Pancreas (tissue), 10 donors: ENCODE measurements at regions not wholly inside any gene's neighbourhood (a gene's known extent, or its start where the extent isn't known, plus 50 kb on each side); places are given as distances from the start of the nearest gene placed in this dataset.

Experiments used
- ATAC-seq, 4 donors: fragments of 200-7000 bp; cut with Tn5 transposase; one replicate each; pipeline versions ENCODE4 v1.8.0 to v1.9.1; 2020; ENCODE audit warnings: mild to moderate bottlenecking in 4 of 4, moderate library complexity in 4 of 4
- DNase-seq, 6 donors: peaks; one replicate each; pipeline ENCODE4 v3.0.0-alpha.2; 2020
- FAIRE-seq: peaks from 2 replicates; lab custom pipeline; 2012; peaks lifted over from hg19 to GRCh38; lab: Jason Lieb, UNC
- H3K27ac ChIP-seq, 4 donors: fragments of 200-600 bp; sonication (generic); 1 replicate in 3 of 4; 2 replicates in 1 of 4; pipeline versions ENCODE4 v1.5.0 to v1.8.0; 2020
- H3K27me3 ChIP-seq, 4 donors: fragments of 200-600 bp; one replicate each; pipeline ENCODE4 v1.8.0; 2021
- H3K36me3 ChIP-seq, 3 donors: fragments of 200-600 bp; sonication (generic) in 1 of 3; one replicate each; pipeline versions ENCODE4 v1.5.0 to v1.8.0; 2020 to 2021
- H3K4me1 ChIP-seq, 3 donors: fragments of 200-600 bp; one replicate each; pipeline ENCODE4 v1.8.0; 2021
- H3K4me3 ChIP-seq, 4 donors: fragments of 200-600 bp; sonication (generic) in 2 of 4; one replicate each; pipeline versions ENCODE4 v1.5.0 to v1.8.0; 2020 to 2021
- H3K9me3 ChIP-seq, 4 donors: fragments of 200-600 bp; one replicate each; pipeline ENCODE4 v1.8.0; 2021
- WGBS, 2 donors: extraction: QIAGEN DNeasy Blood & Tissue Kit; methylation state at CpG; one replicate each; pipeline ENCODE4 v1.1.7; 2013; 5-methylcytosine and 5-hydroxymethylcytosine counted together
- intact Hi-C, 3 donors: fragments of 100-400 bp; cut with DNase I; formaldehyde crosslinking; loops; one replicate each; pipeline versions ENCODE4 v1.11.1 to v1.14.2; 2022
- TF ChIP-seq, protein P1 (sequence below), 4 donors: fragments of 200-600 bp; sonication (generic) in 3 of 4; IDR thresholded peaks; one replicate each; pipeline versions ENCODE4 v1.5.0 to v1.8.0; 2021; ENCODE audit warnings: antibody characterized with exemption in 4 of 4
- donor health status: healthy with polysubstance abuse.
- donor health status: DM: no; HTN: no; CAD: no; lungs with moderate emphysema.
- donor health status: DM: no; HTN: no; CAD: no.
- donor health status: control.
- donor health status: control.
- donor health status: Bipolar disorder and iron deficiency.
- donor health status: DM: yes; HTN: yes; CAD: no.
- donor health status: DM: no; HTN: no; CAD: no.
- donor health status: DM: no; HTN: no; CAD: no.
- donor health status: DM: yes; HTN: yes; CAD: no.

- TF ChIP-seq, protein P1, sequence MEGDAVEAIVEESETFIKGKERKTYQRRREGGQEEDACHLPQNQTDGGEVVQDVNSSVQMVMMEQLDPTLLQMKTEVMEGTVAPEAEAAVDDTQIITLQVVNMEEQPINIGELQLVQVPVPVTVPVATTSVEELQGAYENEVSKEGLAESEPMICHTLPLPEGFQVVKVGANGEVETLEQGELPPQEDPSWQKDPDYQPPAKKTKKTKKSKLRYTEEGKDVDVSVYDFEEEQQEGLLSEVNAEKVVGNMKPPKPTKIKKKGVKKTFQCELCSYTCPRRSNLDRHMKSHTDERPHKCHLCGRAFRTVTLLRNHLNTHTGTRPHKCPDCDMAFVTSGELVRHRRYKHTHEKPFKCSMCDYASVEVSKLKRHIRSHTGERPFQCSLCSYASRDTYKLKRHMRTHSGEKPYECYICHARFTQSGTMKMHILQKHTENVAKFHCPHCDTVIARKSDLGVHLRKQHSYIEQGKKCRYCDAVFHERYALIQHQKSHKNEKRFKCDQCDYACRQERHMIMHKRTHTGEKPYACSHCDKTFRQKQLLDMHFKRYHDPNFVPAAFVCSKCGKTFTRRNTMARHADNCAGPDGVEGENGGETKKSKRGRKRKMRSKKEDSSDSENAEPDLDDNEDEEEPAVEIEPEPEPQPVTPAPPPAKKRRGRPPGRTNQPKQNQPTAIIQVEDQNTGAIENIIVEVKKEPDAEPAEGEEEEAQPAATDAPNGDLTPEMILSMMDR (IDR thresholded peaks at IDR 0.05) = no peak
- FAIRE-seq = no peak
- Histone ChIP-seq H3K27ac (no peak overlapping the region), H3K9me3 (no peaks in the 10 kb centered on the region), H3K27me3 (peaks cover 0 to 7% (median 0%) of the 10 kb centered on the region in 4 donors), H3K36me3 (no peaks in the 10 kb centered on the region), H3K4me1 (no peaks in the 10 kb centered on the region), H3K4me3 (no peak overlapping the region)
- ATAC-seq = no peak
- intact Hi-C loops = no loop called here
- 18 to 34% methylated on average over 4 of the region's 4 CpGs for WGBS, 2 donors
- no peak for DNase-seq
These were observed 641.0 kb upstream of the ARGLU1 start for GRCh38 chr13:107208889-107209288.

DNA sequence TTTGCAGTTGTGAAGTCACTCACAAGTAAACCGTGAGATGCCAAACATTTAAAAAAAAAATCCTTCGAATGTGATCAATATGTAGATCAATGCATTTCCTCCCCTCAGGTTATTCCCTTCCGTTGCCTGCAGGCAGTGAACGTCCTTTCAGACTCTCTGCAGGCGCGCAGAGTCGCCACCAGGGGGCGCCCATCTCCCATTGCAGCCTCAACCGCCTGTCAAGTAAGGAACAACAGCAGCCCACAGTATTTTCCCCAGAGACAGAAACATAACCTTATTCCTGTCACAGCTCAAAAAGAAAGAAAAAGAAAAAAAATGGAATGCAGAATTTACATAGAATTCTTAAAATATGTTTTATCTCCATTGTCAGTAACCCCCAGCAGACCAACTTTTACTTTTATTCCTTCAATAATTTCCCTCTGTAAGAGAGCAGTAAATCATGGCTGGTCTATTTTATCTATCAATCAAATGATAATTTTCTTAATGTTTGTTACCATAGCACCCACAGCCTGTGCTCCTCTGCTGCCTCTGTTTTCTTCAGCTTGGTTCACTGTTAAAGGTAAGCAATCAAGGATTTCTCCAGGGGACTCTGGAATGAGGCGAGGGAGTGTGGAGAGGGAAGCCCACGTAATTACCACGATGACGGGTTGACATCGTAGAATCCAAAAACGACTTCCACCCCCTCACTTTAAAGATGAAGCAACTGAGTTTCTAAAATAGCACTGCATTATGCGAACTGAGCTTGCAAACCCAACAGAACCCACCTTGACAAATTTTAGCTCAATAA lies 637.6 kb upstream of the ARGLU1 start:
- no peaks in the 10 kb centered on the region for H3K36me3 ChIP-seq
- peaks cover 0 to 7% (median 0%) of the 10 kb centered on the region in 4 donors for H3K27me3 ChIP-seq
- TF ChIP-seq, protein P1 (IDR thresholded peaks at IDR 0.05) = peak; percentile 89 to 100 (median 96)
- no peaks in the 10 kb centered on the region for H3K4me1 ChIP-seq
- peak; percentile 77 to 96 (median 92) for ATAC-seq
- no peak overlapping the region for H3K27ac ChIP-seq
- WGBS, 2 donors = 23 to 29% methylated on average over 16 of the region's 16 CpGs
- peak; percentile 60 for FAIRE-seq
- no peaks in the 10 kb centered on the region for H3K9me3 ChIP-seq
- intact Hi-C loops = no loop called here
- no peak overlapping the region for H3K4me3 ChIP-seq
- peak; percentile 25 to 87 (median 66) for DNase-seq

DNA sequence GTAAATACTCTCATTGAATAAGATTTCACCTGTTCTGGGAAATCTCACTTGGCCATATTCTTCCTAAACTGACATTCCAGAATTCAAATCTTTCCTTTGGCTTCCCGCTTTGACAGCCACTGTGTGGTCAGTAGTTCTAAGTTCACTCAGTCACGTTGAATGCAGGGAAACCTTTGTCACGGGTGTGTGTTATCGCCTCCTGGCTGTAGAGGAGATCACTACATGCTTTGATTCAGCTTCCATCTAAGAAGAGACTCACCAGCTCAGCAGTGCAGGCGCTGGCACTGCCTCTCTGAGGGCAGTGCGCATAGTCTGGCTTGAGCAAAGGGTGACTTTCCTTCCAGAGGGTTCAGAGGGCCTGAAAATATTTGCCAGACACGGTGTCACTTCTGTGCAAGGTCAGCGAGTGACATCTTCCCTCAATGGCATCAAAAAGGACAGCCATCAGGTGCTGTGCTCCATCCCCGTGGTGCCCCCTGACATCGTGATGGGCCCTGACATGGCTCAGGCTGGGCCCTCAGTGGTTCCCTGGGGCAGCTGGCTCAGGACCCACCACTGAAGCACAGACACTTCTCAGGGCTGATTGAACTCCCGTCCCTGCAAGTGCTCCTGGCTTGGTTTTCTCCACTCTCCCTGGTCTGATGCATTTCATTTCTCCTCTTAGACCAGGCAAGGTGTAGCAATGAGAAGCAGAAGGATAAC lies 635.4 kb upstream of the ARGLU1 start:
- TF ChIP-seq, protein P1 (IDR thresholded peaks at IDR 0.05) = no peak
- H3K36me3 ChIP-seq = no peaks in the 10 kb centered on the region
- H3K9me3 ChIP-seq = no peaks in the 10 kb centered on the region
- FAIRE-seq = no peak
- H3K4me3 ChIP-seq = no peak overlapping the region
- intact Hi-C loops = no loop called here
- no peaks in the 10 kb centered on the region for H3K4me1 ChIP-seq
- no peak overlapping the region for H3K27ac ChIP-seq
- DNase-seq = no peak
- peak in 3 of 4 donors; percentile 9 to 64 (median 47) for ATAC-seq
- 55 to 63% methylated on average over 11 of the region's 11 CpGs for WGBS, 2 donors
- peaks cover 0 to 7% (median 0%) of the 10 kb centered on the region in 4 donors for H3K27me3 ChIP-seq

DNA sequence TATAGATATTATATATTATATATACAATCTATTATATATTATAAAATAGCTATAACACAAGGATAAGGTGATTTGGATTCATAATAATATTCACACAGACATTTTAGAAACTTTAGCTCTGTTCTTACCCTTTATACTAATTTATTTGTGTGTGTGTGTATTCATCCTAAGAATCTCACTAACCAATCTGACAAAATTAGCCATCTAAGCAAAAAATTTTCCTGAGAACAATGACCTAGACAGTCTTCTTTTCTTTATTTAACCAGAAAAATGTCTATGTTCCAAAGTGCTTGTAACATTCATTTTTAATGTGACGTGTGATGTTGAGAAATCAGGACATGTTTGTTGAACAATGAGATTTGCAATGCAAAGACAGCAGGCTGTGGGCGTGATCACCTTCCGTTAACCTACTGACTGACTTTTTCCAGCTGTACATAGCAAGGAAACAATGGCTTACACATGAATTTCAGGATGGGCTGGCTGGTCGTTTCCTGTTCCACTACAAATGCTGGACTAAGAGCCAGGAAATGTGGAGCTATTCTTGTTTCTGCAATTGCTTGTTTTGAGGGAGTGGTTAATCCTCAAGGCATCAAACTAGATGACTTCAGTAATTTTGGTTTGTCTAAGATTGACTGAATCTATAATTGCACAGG lies 634.6 kb upstream of the ARGLU1 start:
- DNase-seq (no peak), ATAC-seq (peak in 3 of 4 donors; percentile 35 to 56 (median 38)), FAIRE-seq (no peak)
- Histone ChIP-seq H3K4me1 (no peaks in the 10 kb centered on the region), H3K27ac (no peak overlapping the region), H3K36me3 (no peaks in the 10 kb centered on the region), H3K4me3 (no peak overlapping the region), H3K27me3 (peaks cover 0 to 7% (median 0%) of the 10 kb centered on the region in 4 donors), H3K9me3 (no peaks in the 10 kb centered on the region)
- intact Hi-C loops = no loop called here
- TF ChIP-seq, protein P1 (IDR thresholded peaks at IDR 0.05) = no peak
- WGBS, 2 donors = 10 to 19% methylated on average over 4 of the region's 4 CpGs
